ENCODE measurements at regions not wholly inside any gene's neighbourhood (a gene's known extent, or its start where the extent isn't known, plus 50 kb on each side); places are given as distances from the start of the nearest gene placed in this dataset.

GRCh38 chr10:33986016-33986415 lies 651.5 kb upstream of the NRP1 start:
- Histone ChIP-seq H3K18ac (ENCODE audit: extremely low read depth, low read length) (no peak overlapping the region), H3K36me3 (ENCODE audit: control insufficient read depth in 2 of 4, insufficient read depth in 4 of 4, low read length in 3 of 4) (no peaks in the 10 kb centered on the region), H4K5ac (ENCODE audit: insufficient read length, low read depth, low read length) (no peak overlapping the region), H3K27me3 (replicated peaks in 1 of 4; ENCODE audit: control insufficient read depth in 3 of 4, extremely low read depth in 1 of 4, insufficient read depth in 3 of 4, low read length in 3 of 4) (no peaks in the 10 kb centered on the region), H3K4me3 (ENCODE audit: extremely low read depth in 1 of 4, insufficient read depth in 2 of 4, low read depth in 3 of 4, low read length in 4 of 4) (no peak overlapping the region), H2AK5ac (ENCODE audit: low read depth, low read length) (no peak overlapping the region), H3K14ac (ENCODE audit: insufficient read length) (no peak overlapping the region), H3K23ac (ENCODE audit: insufficient read length) (no peak overlapping the region), H3K4ac (replicated peaks; ENCODE audit: insufficient read length, low read depth, low read length) (no peak overlapping the region), H3K79me1 (ENCODE audit: low read depth, low read length) (no peaks in the 10 kb centered on the region), H3K79me2 (ENCODE audit: control insufficient read depth in 1 of 2, insufficient read depth in 2 of 2, low read length in 2 of 2) (no peaks in the 10 kb centered on the region), H3K9ac (replicated peaks in 1 of 4; ENCODE audit: extremely low read depth in 1 of 4, low read depth in 3 of 4, low read length in 3 of 4) (no peak overlapping the region), H3K56ac (replicated peaks; ENCODE audit: insufficient read length, low read depth, low read length) (no peak overlapping the region), H3K4me2 (ENCODE audit: insufficient read depth in 1 of 2, low read depth in 2 of 2, low read length in 2 of 2) (no peak overlapping the region), H4K8ac (ENCODE audit: extremely low read depth, insufficient read depth, low read length) (no peak overlapping the region), H3K23me2 (ENCODE audit: low read depth, low read length) (peaks cover 2% of the 10 kb centered on the region; the same call in 1 of the 2 replicates), H2BK120ac (replicated peaks; ENCODE audit: low read depth, low read length) (no peak overlapping the region), H4K20me1 (replicated peaks in 1 of 2; ENCODE audit: control insufficient read depth in 1 of 2, insufficient read depth in 2 of 2, low read length in 2 of 2) (no peaks in the 10 kb centered on the region), H2BK20ac (ENCODE audit: low read length) (no peak overlapping the region), H4K91ac (replicated peaks; ENCODE audit: insufficient read length, low read length) (no peak overlapping the region), H2BK15ac (ENCODE audit: low read length) (no peak overlapping the region), H2BK12ac (ENCODE audit: low read depth, low read length) (no peak overlapping the region), H2BK5ac (ENCODE audit: low read depth, low read length) (no peak overlapping the region), H3K27ac (ENCODE audit: low read depth, low read length) (no peak overlapping the region), H2AFZ (ENCODE audit: low read length) (no peak overlapping the region), H3K4me1 (replicated peaks in 1 of 4; ENCODE audit: control insufficient read depth in 3 of 4, insufficient read depth in 4 of 4, low read length in 3 of 4) (no peaks in the 10 kb centered on the region), H3K9me3 (ENCODE audit: insufficient read depth in 2 of 2, low read depth in 1 of 2, low read length in 1 of 2) (no peaks in the 10 kb centered on the region)
- 80% methylated on average over 4 of the region's 4 CpGs; no CpG with 5 or more reads in 1 of the 2 experiments for WGBS, 2 experiments (ENCODE audit: extremely low coverage in 1 of 2, insufficient coverage in 1 of 2, insufficient read length in 1 of 2, insufficient replicate concordance in 2 of 2, low coverage in 1 of 2, low lambda C conversion rate in 2 of 2, missing lambda C conversion rate in 1 of 2)
- no peak for TF ChIP-seq JUND (IDR thresholded peaks at IDR 0.05; ENCODE audit: low read length)
- no peak for TF ChIP-seq BCL11A (IDR thresholded peaks at IDR 0.05; ENCODE audit: low read depth in 2 of 2, low read length in 2 of 2)
- no peak for TF ChIP-seq EZH2 (IDR thresholded peaks at IDR 0.05; ENCODE audit: low read depth, low read length, severe bottlenecking)
- no peak for TF ChIP-seq JUN (IDR thresholded peaks at IDR 0.05; ENCODE audit: low read depth, low read length)
- FAIRE-seq (no peak), DNase-seq (ENCODE audit: low read depth in 1 of 2, low spot score in 2 of 2) (no peak)
- CTCF ChIA-PET (ENCODE audit: partially characterized antibody): no interaction called here
- POLR2A ChIA-PET (ENCODE audit: partially characterized antibody): no interaction called here

Measured in H1 (cell line).